Adipocyte (in vitro differentiated cells): ENCODE measurements at regions not wholly inside any gene's neighbourhood (a gene's known extent, or its start where the extent isn't known, plus 50 kb on each side); places are given as distances from the start of the nearest gene placed in this dataset.
A peak's percentile ranks its signal among the peaks of the same experiment; 100 is the strongest.

Experiments
- DNase-seq: peaks from one replicate; pipeline ENCODE4 v3.0.0-alpha.2; 2015; ENCODE audit warnings: low read depth
- H3K27me3 ChIP-seq: replicated peaks from 2 replicates; pipeline ENCODE4 v1.7.0; 2013; ENCODE audit warnings: mild to moderate bottlenecking, low read length, moderate library complexity; ENCODE audit not compliant: control insufficient read depth, insufficient read depth
- H3K36me3 ChIP-seq: 2 replicates; pipeline ENCODE4 v1.7.0; 2013; ENCODE audit warnings: low read length, mild to moderate bottlenecking, moderate library complexity; ENCODE audit not compliant: control insufficient read depth, insufficient read depth, severe bottlenecking
- H3K4me1 ChIP-seq: 2 replicates; pipeline ENCODE4 v1.7.0; 2013; ENCODE audit warnings: mild to moderate bottlenecking, low read length, moderate library complexity; ENCODE audit not compliant: control insufficient read depth, insufficient read depth
- H3K4me3 ChIP-seq: 2 replicates; pipeline ENCODE4 v1.7.0; 2013; ENCODE audit warnings: mild to moderate bottlenecking, low read length, moderate library complexity
- H3K9ac ChIP-seq: 2 replicates; pipeline ENCODE4 v1.7.0; 2013; ENCODE audit warnings: mild to moderate bottlenecking, low read length, moderate library complexity
- H3K9me3 ChIP-seq: 2 replicates; pipeline ENCODE4 v1.7.0; 2013; ENCODE audit warnings: mild to moderate bottlenecking, low read length, moderate library complexity; ENCODE audit not compliant: control insufficient read depth

DNA sequence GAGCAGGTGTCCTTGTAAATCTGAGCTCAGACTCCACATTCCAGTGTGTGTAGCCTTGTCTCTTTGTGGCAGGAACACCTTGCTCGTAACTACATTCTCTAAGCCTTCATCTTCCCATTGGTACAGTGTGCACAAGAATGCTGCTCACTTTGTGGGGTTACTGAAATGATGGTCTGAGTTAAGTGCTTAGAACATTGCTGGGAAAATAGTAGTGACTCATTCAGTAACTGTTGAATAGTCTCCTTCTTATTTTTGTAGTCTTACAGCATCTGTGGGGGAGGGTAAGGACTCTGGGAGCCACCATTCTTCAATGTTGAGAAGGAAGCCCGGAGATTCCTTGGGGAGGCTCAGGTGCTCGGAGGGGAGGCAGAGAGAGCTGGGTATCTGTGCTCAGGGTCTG, 236.0 kb upstream of the HDAC4 start:
- DNase-seq, result no peak
- H3K4me1 ChIP-seq, result no peaks in the 10 kb centered on the region
- H3K9me3 ChIP-seq, result peaks cover 8% of the 10 kb centered on the region
- H3K4me3 ChIP-seq, result no peak overlapping the region
- peaks cover 7% of the 10 kb centered on the region for H3K27me3 ChIP-seq
- H3K9ac ChIP-seq, result no peak overlapping the region
- no peaks in the 10 kb centered on the region for H3K36me3 ChIP-seq

DNA sequence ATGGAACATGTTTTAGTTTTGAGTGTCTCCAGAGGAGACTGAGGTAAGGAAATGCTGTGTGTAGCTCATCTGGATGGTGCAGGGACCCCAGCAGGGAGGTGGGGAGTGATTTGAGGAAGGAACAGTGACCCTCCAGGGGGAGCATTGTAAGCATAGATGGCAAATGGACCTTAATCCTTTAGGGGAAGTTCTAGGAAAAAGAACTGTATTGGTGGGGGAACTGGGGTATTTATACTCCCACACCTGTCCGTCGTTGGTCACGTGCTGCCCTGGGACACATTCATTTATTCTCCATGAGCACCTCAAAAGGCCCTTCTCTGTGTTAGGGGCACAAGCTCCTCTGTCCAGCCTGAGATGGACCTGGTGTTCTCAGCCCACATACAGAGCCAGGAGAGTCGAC, 233.9 kb upstream of the HDAC4 start:
- no peak for DNase-seq
- peaks cover 5% of the 10 kb centered on the region for H3K27me3 ChIP-seq
- no peak overlapping the region for H3K4me3 ChIP-seq
- peaks cover 15% of the 10 kb centered on the region for H3K4me1 ChIP-seq
- H3K9me3 ChIP-seq, result peaks cover 8% of the 10 kb centered on the region
- no peaks in the 10 kb centered on the region for H3K36me3 ChIP-seq
- H3K9ac ChIP-seq, result no peak overlapping the region

DNA sequence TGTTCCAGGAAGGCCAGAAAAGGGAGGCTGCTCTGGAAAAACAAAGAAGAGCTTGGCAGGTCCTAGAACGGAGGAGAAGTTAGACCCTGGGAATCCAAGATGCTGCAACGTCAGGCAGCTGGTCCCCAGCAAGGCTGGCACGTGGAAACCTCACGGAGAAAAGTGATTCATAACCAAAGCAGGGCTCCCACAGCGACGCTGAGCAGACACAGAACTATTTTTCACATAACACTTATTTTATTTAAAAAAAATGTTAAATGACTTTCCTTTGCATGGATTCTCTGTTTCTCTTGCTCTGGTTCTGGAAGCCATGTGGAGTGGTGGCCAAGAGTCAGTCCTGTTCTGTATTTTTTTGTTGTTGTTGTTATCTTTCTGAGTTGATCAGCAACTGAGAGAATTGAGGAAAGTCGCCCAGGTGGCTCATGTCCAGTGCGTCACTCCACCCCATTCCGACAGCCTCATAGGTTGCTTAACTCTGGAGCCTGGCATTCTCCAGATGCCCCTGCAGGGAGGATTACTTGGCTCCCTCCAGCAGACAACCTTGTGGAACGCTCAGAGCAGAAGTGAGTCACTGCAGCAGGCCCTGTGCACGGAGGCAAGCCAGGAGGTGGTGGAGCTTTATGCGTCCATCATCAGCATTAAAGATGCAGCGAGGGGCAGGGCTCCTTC, 229.9 kb upstream of the HDAC4 start:
- H3K9me3 ChIP-seq, result no peaks in the 10 kb centered on the region
- H3K4me3 ChIP-seq, result no peak overlapping the region
- no peak overlapping the region for H3K9ac ChIP-seq
- DNase-seq, result peak; percentile 55
- H3K36me3 ChIP-seq, result no peaks in the 10 kb centered on the region
- peaks cover 1% of the 10 kb centered on the region for H3K27me3 ChIP-seq
- peaks cover 15% of the 10 kb centered on the region for H3K4me1 ChIP-seq

DNA sequence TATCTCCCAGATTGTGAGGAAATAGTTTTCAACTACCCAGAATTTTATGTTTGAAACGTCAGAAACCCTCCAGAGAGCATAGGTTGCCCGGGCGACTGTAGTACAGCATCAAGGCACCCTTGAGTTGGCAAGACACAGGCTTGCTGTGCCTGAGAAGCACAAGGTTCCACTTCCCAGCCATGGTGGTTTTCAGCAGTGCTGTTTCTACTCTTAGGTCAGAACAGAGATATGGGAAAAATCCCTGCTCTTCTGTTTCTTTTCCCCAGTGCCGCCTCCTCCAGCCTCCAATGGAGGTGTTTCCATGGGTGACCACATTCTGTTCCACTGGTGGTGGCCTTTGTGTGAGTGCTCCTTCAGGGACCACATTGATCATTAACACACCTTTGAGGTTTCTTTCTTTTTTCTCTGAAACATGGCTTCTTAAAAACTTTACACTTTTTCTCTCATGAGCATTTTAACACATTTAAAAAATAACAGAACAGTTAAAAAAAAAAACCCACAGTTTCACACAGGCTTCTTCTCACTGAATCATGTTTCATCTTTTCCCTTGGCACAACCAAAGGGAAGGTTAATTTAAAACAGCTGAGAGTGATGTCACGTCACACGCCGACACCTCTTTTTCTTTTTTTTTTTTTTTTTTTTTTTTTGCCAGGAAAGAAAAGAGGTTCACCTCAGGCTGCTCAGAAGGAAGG, 229.3 kb upstream of the HDAC4 start:
- H3K4me1 ChIP-seq, result peaks cover 15% of the 10 kb centered on the region
- no peak overlapping the region for H3K9ac ChIP-seq
- H3K27me3 ChIP-seq, result peaks cover 7% of the 10 kb centered on the region
- no peaks in the 10 kb centered on the region for H3K9me3 ChIP-seq
- H3K36me3 ChIP-seq, result no peaks in the 10 kb centered on the region
- DNase-seq, result peak; percentile 11
- no peak overlapping the region for H3K4me3 ChIP-seq

DNA sequence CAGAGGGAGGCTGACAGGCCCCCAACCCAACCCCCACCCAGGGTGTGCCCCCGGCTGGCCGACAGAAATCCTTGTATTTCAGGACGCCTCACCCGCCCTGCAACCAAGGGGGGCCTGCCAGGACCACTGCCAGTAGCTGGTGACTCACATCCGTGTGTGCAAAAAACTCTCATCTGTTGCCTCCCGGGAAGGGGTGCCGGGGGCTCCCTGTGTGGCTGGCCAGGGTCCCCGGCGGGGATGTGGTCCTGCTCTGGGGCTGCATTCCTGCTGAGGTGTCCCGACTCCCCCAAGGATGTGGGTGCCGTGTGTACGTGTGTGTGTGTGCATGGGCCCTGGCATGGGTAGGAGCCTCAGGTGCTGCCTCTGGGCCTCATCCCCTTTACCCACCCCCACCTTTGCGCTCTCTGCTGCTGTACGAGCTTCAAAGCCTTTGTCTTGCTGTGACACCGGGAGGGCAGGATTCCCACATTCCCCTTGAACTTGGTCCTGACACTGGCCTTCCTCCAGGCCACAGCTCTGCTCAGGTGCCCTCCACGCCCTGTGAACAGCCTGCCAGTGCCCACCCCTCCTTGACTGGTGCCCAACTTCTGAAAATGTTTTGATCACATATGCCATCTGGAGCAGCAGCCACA, 226.3 kb upstream of the HDAC4 start:
- no peaks in the 10 kb centered on the region for H3K9me3 ChIP-seq
- H3K4me1 ChIP-seq, result peaks cover 15% of the 10 kb centered on the region
- no peaks in the 10 kb centered on the region for H3K36me3 ChIP-seq
- H3K4me3 ChIP-seq, result no peak overlapping the region
- DNase-seq, result no peak
- H3K9ac ChIP-seq, result no peak overlapping the region
- peaks cover 11% of the 10 kb centered on the region for H3K27me3 ChIP-seq

DNA sequence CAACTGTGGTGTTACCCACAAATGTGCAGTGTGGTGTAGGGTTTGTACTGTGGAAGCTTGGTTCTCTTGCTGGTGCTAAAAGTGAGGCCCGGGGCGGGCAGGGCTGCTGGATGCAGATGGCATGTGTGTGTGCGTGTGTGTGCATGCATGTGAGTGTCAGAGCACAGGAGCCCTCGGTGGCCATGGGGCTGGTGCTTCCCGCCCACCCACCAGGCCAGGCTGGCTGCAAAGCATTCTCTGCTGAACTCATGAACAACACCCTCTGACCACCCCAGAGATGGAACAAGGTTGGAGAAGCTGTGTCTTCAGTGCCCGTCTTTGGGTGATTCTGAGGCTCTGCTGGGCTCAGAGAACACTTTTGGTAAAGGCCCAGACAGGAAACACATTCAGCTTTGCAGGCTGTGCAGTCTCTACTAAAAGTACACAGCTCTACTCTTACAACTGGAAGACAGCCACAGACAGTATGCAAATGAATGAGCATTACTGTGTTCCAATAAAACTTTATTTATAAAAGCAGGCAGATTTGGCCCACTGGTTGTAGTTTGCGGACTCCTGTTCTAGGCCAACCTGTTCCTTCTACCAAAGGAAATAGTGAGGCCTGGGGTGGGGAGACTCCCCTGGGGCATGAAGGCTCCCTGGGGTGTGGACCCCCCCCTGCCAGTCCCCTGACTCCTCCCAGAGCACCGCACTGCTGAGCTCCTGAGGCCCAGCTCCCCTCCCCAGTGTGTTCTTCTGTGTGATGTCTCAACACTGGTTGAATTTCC, 225.3 kb upstream of the HDAC4 start:
- peaks cover 14% of the 10 kb centered on the region for H3K4me1 ChIP-seq
- H3K36me3 ChIP-seq, result no peaks in the 10 kb centered on the region
- H3K4me3 ChIP-seq, result no peak overlapping the region
- DNase-seq, result no peak
- H3K9me3 ChIP-seq, result no peaks in the 10 kb centered on the region
- peaks cover 11% of the 10 kb centered on the region for H3K27me3 ChIP-seq
- no peak overlapping the region for H3K9ac ChIP-seq

DNA sequence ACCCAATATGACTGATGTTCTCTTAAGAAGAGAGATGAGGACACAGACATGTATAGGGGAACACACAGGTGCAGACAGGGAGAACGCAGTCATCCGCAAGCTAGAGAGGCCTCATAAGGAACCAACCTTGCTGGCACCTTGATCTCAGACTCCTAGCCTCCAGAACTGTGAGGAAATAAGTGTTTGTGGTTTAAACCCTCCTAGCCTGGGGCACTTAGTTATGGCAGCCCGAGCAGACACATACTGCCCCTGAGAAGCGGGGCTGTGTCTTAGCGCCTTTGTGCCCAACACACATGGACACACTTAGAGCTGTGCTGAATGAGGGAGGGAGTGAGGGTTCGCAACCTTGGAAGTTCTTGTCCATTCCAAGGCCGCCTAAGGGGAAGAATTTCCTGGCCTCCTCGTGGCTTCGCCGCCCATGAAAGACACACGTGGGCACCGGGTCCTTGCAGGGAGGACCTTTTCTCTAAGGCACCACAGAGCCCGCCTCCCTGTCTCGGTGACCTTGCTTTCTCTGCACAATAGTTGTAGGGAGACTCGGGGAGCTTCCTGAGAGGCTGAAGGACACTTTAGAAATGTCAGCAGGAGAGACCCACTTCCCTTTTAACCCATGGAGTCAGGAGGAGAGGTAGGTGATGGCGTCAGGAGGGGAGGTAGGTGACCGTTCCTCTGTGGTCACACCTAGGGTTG, 224.5 kb upstream of the HDAC4 start:
- no peaks in the 10 kb centered on the region for H3K9me3 ChIP-seq
- no peak overlapping the region for H3K4me3 ChIP-seq
- H3K4me1 ChIP-seq, result peaks cover 5% of the 10 kb centered on the region
- no peaks in the 10 kb centered on the region for H3K36me3 ChIP-seq
- H3K9ac ChIP-seq, result no peak overlapping the region
- DNase-seq, result no peak
- peaks cover 11% of the 10 kb centered on the region for H3K27me3 ChIP-seq

DNA sequence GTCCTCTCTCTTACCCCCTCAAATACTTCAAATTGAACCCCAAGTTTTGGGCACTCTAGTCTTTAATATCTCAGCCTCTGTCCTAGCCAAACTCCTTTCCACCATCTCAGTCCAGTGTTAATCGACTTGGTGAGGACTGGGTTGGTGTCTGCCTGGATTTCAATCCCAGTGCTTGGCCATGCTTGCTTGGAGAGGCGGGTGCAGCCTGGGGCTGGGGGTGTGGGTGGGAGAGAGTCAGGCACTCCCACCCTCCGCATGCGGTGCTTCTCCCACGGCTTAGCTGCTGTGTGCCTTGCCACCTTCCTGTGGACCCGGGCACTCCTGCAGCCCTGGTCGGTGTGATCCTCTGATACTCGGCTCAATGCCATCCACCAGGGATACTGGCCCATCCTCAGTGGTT, 220.8 kb upstream of the HDAC4 start:
- peaks cover 11% of the 10 kb centered on the region for H3K27me3 ChIP-seq
- H3K4me1 ChIP-seq, result no peaks in the 10 kb centered on the region
- H3K9ac ChIP-seq, result no peak overlapping the region
- no peak overlapping the region for H3K4me3 ChIP-seq
- DNase-seq, result no peak
- H3K36me3 ChIP-seq, result no peaks in the 10 kb centered on the region
- H3K9me3 ChIP-seq, result peaks cover 17% of the 10 kb centered on the region

DNA sequence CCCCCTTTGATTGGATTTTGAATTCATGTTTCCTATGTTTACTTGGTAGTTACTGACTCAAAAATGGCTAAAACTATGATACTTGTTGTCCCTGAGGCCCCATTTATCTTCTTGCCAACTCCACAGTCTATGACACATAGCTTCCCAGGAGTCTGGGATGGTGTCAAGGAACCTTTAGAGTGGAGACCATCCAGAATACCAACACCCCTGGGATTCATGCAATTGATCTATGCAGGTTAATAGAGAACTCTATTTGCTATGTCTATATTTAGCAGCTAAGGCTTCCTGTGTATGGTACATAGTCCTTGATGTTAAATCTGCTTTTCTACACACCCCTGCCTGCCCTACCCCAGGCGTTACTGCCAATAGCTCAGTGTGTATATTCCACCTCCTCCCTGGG, 218.5 kb upstream of the HDAC4 start:
- Histone ChIP-seq H3K9ac (no peak overlapping the region), H3K4me3 (no peak overlapping the region), H3K27me3 (peaks cover 3% of the 10 kb centered on the region), H3K9me3 (peaks cover 34% of the 10 kb centered on the region), H3K36me3 (no peaks in the 10 kb centered on the region), H3K4me1 (no peaks in the 10 kb centered on the region)
- no peak for DNase-seq

DNA sequence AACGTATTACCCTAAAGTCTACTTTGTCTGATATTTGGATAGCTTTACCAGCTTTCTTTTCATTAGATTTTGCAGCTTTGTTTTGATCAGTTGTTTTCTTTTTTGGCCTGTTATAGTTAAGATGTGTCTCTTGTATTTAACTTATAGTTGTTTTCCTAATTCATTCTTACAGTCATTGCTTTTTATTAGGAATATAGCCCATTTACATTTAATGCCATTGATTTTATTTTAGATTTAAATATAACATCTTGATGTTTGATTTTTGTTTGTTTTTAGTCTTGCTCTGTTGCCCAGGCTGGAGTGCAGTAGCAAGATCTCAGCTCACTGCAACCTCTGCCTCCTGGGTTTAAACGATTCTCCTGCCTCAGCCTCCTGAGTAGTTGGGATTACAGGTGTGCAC, 215.9 kb upstream of the HDAC4 start:
- Histone ChIP-seq H3K9me3 (peaks cover 34% of the 10 kb centered on the region), H3K27me3 (peaks cover under 1% of the 10 kb centered on the region), H3K4me1 (no peaks in the 10 kb centered on the region), H3K36me3 (no peaks in the 10 kb centered on the region), H3K9ac (no peak overlapping the region), H3K4me3 (no peak overlapping the region)
- DNase-seq, result no peak

DNA sequence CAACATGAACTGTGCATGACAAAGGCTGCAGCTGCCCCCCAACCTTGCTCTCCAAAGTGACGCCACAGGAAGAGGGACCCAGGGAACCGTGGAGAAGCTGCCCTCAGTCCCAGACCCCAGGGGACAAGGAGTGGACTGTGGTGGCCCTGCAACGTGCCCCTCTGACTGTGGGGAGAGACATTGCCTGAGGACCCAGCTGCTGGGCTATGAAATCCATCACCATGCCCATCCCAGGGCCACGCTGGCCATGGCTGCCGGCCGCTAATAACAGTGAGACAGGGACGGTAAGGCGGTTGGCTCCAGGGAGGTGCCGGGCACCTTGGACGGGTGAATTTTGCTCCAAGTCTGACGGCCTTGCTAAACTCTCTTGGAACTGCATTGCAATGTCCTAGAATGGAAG, 211.3 kb upstream of the HDAC4 start:
- no peak for DNase-seq
- H3K27me3 ChIP-seq, result peaks cover 22% of the 10 kb centered on the region
- no peaks in the 10 kb centered on the region for H3K4me1 ChIP-seq
- no peak overlapping the region for H3K4me3 ChIP-seq
- H3K9ac ChIP-seq, result no peak overlapping the region
- H3K9me3 ChIP-seq, result peaks cover 21% of the 10 kb centered on the region
- H3K36me3 ChIP-seq, result no peaks in the 10 kb centered on the region
